Endothelial cell of umbilical vein (primary cell): ENCODE measurements at regions not wholly inside any gene's neighbourhood (a gene's known extent, or its start where the extent isn't known, plus 50 kb on each side); places are given as distances from the start of the nearest gene placed in this dataset.

ENCODE experiments used
- BruUV-seq: library from RNA; stranded (reverse); fragments of 400-500 nt; replicated peaks from 2 replicates; lab custom pipeline; 2021; lab: Mats Ljungman, UMichigan
- CTCF ChIA-PET: fragments of 300-600, 350-600 bp; sonication (Branson Sonifier 250); formaldehyde crosslinking; loops from one replicate; lab custom pipeline; 2021; ENCODE audit warnings: antibody characterized with exemption, inconsistent platforms; lab: Charles Lee
- POLR2A ChIA-PET: fragments of 300-600, 350-600 bp; sonication (Branson Sonifier 250); formaldehyde crosslinking; loops from one replicate; lab custom pipeline; 2021; ENCODE audit warnings: antibody characterized with exemption, inconsistent platforms; lab: Charles Lee
- DNase-seq: peaks from one replicate; pipeline ENCODE4 v3.0.0-alpha.2; 2011; ENCODE audit warnings: low read depth, low spot score
- FAIRE-seq: peaks from 2 replicates; lab custom pipeline; 2011; peaks lifted over from hg19 to GRCh38; lab: Jason Lieb, UNC
- H2AFZ ChIP-seq: 2 replicates; pipeline ENCODE4 v1.6.0; 2012; ENCODE audit warnings: low read depth, low read length, control low read depth, inconsistent platforms
- H3K27ac ChIP-seq: 2 replicates; pipeline ENCODE4 v1.5.1; 2011; ENCODE audit warnings: low read depth, mild to moderate bottlenecking, control low read depth, low read length, moderate library complexity; ENCODE audit not compliant: insufficient read depth
- H3K27me3 ChIP-seq, 2 experiments: 2 replicates each; pipeline versions ENCODE4 v1.6.0 to v1.6.1; 2011; ENCODE audit warnings: low read length in 2 of 2, mixed read lengths in 1 of 2; ENCODE audit not compliant: control insufficient read depth in 2 of 2, insufficient read depth in 2 of 2
- H3K36me3 ChIP-seq, 2 experiments: 2 replicates in 1 of 2; 3 replicates in 1 of 2; pipeline ENCODE4 v1.5.1; 2011; ENCODE audit warnings: low read length in 2 of 2, mild to moderate bottlenecking in 1 of 2, moderate library complexity in 1 of 2; ENCODE audit not compliant: control insufficient read depth in 2 of 2, insufficient read depth in 2 of 2; ENCODE audit errors: extremely low read depth in 1 of 2
- H3K4me1 ChIP-seq: 3 replicates; pipeline ENCODE4 v1.5.1; 2011; ENCODE audit warnings: mild to moderate bottlenecking, low read length; ENCODE audit not compliant: control insufficient read depth, insufficient read depth; ENCODE audit errors: extremely low read depth
- H3K4me2 ChIP-seq: 2 replicates; pipeline ENCODE4 v1.6.1; 2011; ENCODE audit warnings: low read length, control low read depth, mixed read lengths; ENCODE audit not compliant: insufficient read depth
- H3K4me3 ChIP-seq, 3 experiments: fragments of 200-600 bp in 1 of 3; sonication (generic), shearing (Covaris generic) in 1 of 3; replicated peaks in 1 of 3; 2 replicates each; pipeline ENCODE4 v1.5.1; 2011 to 2016; ENCODE audit warnings: control low read depth in 3 of 3, low read length in 3 of 3, mild to moderate bottlenecking in 2 of 3, inconsistent platforms in 1 of 3, low read depth in 1 of 3, moderate library complexity in 1 of 3; ENCODE audit not compliant: insufficient read depth in 1 of 3
- H3K79me2 ChIP-seq: 2 replicates; pipeline ENCODE4 v1.6.0; 2012; ENCODE audit warnings: low read length, inconsistent platforms; ENCODE audit not compliant: control insufficient read depth, insufficient read depth
- H3K9ac ChIP-seq: replicated peaks from 2 replicates; pipeline ENCODE3; 2011; ENCODE audit warnings: low read length, control low read depth; ENCODE audit not compliant: insufficient read depth; ENCODE audit errors: extremely low read depth
- H3K9me1 ChIP-seq: replicated peaks from 3 replicates; pipeline ENCODE4 v1.6.0; 2011; ENCODE audit warnings: mild to moderate bottlenecking, low read length; ENCODE audit not compliant: control insufficient read depth, insufficient read depth; ENCODE audit errors: extremely low read depth
- H3K9me3 ChIP-seq: replicated peaks from 2 replicates; pipeline ENCODE4 v1.5.1; 2012; ENCODE audit warnings: low read length, inconsistent platforms; ENCODE audit not compliant: control insufficient read depth, insufficient read depth
- H4K20me1 ChIP-seq: replicated peaks from 2 replicates; pipeline ENCODE3; 2011; ENCODE audit warnings: mild to moderate bottlenecking, low read length; ENCODE audit not compliant: control insufficient read depth, insufficient read depth; ENCODE audit errors: extremely low read depth
- EZH2 ChIP-seq: IDR thresholded peaks from 2 replicates; pipeline ENCODE4 v1.6.1; 2012; ENCODE audit warnings: borderline replicate concordance, low read depth, mild to moderate bottlenecking, moderate library complexity, low read length, inconsistent platforms; ENCODE audit not compliant: severe bottlenecking
- FOS ChIP-seq: IDR thresholded peaks from 2 replicates; pipeline ENCODE4 v1.6.1; 2011; ENCODE audit warnings: mild to moderate bottlenecking, low read length, moderate library complexity, borderline replicate concordance; ENCODE audit not compliant: insufficient read depth
- GATA2 ChIP-seq: IDR thresholded peaks from 2 replicates; pipeline ENCODE4 v1.7.0; 2011; ENCODE audit warnings: low read depth, mild to moderate bottlenecking, moderate library complexity, mixed read lengths, low read length; ENCODE audit not compliant: insufficient read length, insufficient read depth
- JUN ChIP-seq: IDR thresholded peaks from 2 replicates; pipeline ENCODE4 v1.6.1; 2011; ENCODE audit warnings: borderline replicate concordance, low read depth; ENCODE audit not compliant: insufficient read length, insufficient read depth
- MAX ChIP-seq: IDR thresholded peaks from 2 replicates; pipeline ENCODE4 v1.6.1; 2011; ENCODE audit not compliant: insufficient read depth, insufficient read length
- MYC ChIP-seq: IDR thresholded peaks from one replicate; pipeline ENCODE4 v1.6.1; 2011; ENCODE audit warnings: mild to moderate bottlenecking, low read depth, low read length
- POLR2A ChIP-seq: IDR thresholded peaks from 2 replicates; pipeline ENCODE4 v1.6.1; 2012; ENCODE audit warnings: low read depth, mild to moderate bottlenecking, control low read depth, low read length
- POLR2AphosphoS5 ChIP-seq: IDR thresholded peaks from 2 replicates; pipeline ENCODE4 v1.6.1; 2012; ENCODE audit warnings: low read depth, mild to moderate bottlenecking, control low read depth, low read length, moderate library complexity; ENCODE audit not compliant: insufficient read depth
- dilution Hi-C: fragments of 300-500 bp; cut with MboI; formaldehyde crosslinking; loops from one replicate; pipeline ENCODE4 v1.15.0; 2019; ENCODE audit warnings: low sequenced_read_pairs; ENCODE audit not compliant: extremely low pct_ligation_motif_present
- intact Hi-C: fragments of 100-400 bp; cut with micrococcal nuclease; formaldehyde crosslinking; loops from one replicate; pipeline ENCODE4 v1.10.0; 2022
- TF ChIP-seq, protein P1 (sequence below), 2 donors: IDR thresholded peaks; 1 replicate in 1 of 2; 2 replicates in 1 of 2; pipeline ENCODE4 v1.5.1; 2011; ENCODE audit warnings: low read length in 2 of 2, mild to moderate bottlenecking in 2 of 2, moderate library complexity in 2 of 2, control low read depth in 1 of 2, inconsistent platforms in 1 of 2, low read depth in 1 of 2; ENCODE audit not compliant: insufficient read depth in 1 of 2; ENCODE audit errors: extremely low read depth in 1 of 2

DNA sequence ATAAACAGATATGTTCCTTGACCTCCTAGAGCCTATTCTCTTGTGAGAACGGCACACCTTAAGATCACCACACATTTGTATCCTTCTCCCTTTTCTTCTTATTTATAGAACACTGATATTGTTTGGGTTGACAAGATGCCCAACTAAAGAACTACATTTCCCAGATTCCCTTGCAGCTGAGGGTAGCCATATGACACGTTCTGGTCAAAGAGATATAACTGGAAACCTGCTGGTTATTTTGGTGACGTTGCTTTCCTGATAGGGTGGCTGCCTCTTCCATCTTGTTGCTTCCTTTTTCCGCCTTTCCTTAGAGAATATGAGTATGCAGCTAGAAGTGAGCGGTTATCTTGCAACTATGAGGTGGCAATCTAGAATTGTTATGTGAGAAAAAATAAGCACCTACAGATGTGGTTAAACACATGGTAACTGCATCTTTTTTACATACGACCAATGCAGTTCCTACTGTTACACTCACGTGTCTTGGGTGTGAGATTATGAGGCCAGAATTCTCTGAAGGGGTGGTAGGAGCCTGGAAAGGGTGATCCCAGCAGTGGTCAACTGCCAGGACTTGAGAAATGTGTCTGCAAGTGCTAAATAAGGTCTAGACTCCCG lies 72.9 kb downstream of the SEC61B start:
- ChIA-PET POLR2A (no interaction called here), CTCF (interaction anchor here (1.3 kb wide), 1 partner anchor 716 kb away, joined by 3 read pairs; no protein-coding TSS in a partner anchor)
- TF ChIP-seq MAX (no peak), MYC (no peak), GATA2 (no peak), EZH2 (no peak), JUN (no peak), POLR2A (no peak), FOS (no peak), POLR2AphosphoS5 (no peak)
- TF ChIP-seq, protein P1, sequence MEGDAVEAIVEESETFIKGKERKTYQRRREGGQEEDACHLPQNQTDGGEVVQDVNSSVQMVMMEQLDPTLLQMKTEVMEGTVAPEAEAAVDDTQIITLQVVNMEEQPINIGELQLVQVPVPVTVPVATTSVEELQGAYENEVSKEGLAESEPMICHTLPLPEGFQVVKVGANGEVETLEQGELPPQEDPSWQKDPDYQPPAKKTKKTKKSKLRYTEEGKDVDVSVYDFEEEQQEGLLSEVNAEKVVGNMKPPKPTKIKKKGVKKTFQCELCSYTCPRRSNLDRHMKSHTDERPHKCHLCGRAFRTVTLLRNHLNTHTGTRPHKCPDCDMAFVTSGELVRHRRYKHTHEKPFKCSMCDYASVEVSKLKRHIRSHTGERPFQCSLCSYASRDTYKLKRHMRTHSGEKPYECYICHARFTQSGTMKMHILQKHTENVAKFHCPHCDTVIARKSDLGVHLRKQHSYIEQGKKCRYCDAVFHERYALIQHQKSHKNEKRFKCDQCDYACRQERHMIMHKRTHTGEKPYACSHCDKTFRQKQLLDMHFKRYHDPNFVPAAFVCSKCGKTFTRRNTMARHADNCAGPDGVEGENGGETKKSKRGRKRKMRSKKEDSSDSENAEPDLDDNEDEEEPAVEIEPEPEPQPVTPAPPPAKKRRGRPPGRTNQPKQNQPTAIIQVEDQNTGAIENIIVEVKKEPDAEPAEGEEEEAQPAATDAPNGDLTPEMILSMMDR (IDR thresholded peaks at IDR 0.05; ENCODE audit: extremely low read depth in 1 of 2, insufficient read depth in 1 of 2, low read depth in 1 of 2, low read length in 2 of 2): no peak
- no peaks in the 10 kb centered on the region for H3K36me3 ChIP-seq
- no peak overlapping the region for H3K4me2 ChIP-seq
- FAIRE-seq (no peak), DNase-seq (no peak)
- no peaks in the 10 kb centered on the region for H3K9me1 ChIP-seq
- H3K79me2 ChIP-seq: no peaks in the 10 kb centered on the region
- no peak overlapping the region for H3K4me3 ChIP-seq
- no peak overlapping the region for H3K9ac ChIP-seq
- no peak overlapping the region for H2AFZ ChIP-seq
- no TSS peak for BruUV-seq
- H3K9me3 ChIP-seq: no peaks in the 10 kb centered on the region
- peaks cover 3% of the 10 kb centered on the region for H3K4me1 ChIP-seq
- intact Hi-C loops (no loop called here), dilution Hi-C loops (no loop called here)
- H3K27me3 ChIP-seq: peaks cover 3 to 5% of the 10 kb centered on the region in 2 experiments
- H4K20me1 ChIP-seq: no peaks in the 10 kb centered on the region
- no peak overlapping the region for H3K27ac ChIP-seq
